ENCODE measurements at regions not wholly inside any gene's neighbourhood (a gene's known extent, or its start where the extent isn't known, plus 50 kb on each side); places are given as distances from the start of the nearest gene placed in this dataset.

DNA sequence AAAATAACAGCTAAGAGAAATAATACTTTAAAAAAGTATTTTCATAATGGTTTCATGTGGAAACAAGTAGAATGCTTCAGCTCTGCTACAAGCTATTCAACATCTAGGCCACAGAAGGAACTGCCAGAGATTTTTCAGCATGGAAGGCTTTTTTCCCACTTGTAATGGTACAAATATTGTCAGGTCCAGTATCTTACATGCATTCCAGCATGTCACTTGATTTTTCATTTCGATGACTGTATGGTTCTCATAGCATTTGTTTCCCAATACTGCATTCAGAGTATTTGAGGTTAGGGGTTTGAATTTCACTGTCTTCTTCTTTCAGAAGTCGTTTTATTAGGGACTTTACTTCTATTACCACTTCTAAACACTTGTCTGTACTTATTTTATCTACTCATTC, 1701.5 kb upstream of the FLRT2 start:
- ChIA-PET CTCF (no interaction called here), POLR2A (no interaction called here)
- Histone ChIP-seq H3K4me3 (no peak overlapping the region), H3K27ac (no peak overlapping the region), H3K4me1 (no peaks in the 10 kb centered on the region), H3K9me3 (no peaks in the 10 kb centered on the region), H3K4me2 (no peak overlapping the region)
- FAIRE-seq = no peak
- no peak for DNase-seq (ENCODE audit: low read depth in 1 of 2, low spot score in 1 of 2)
- no peak for ATAC-seq
- TF ChIP-seq ZC3H11A (IDR thresholded peaks at IDR 0.05) (no peak), CBX8 (IDR thresholded peaks at IDR 0.05) (no peak), EP300 (IDR thresholded peaks at IDR 0.05) (no peak), CEBPB (IDR thresholded peaks at IDR 0.05) (no peak), HEYL (CRISPR knock-in tag; IDR thresholded peaks at IDR 0.05) (no peak), POLR2A (IDR thresholded peaks at IDR 0.05; ENCODE audit: low read length) (no peak), ZNF302 (CRISPR knock-in tag; IDR thresholded peaks at IDR 0.05) (no peak), HDAC2 (IDR thresholded peaks at IDR 0.05) (no peak), RAD21 (conservative IDR thresholded peaks at IDR 0.05 in 1 of 2, IDR thresholded peaks at IDR 0.05 in 1 of 2) (no peak), JUN (IDR thresholded peaks at IDR 0.05) (no peak), HOXB5 (CRISPR knock-in tag; IDR thresholded peaks at IDR 0.05) (no peak), EHF (CRISPR knock-in tag; IDR thresholded peaks at IDR 0.05) (no peak), ESRRA (IDR thresholded peaks at IDR 0.05; ENCODE audit: borderline replicate concordance, low read length) (no peak), RNF2 (IDR thresholded peaks at IDR 0.05; ENCODE audit: borderline replicate concordance, low read depth) (no peak), PHF8 (IDR thresholded peaks at IDR 0.05; ENCODE audit: borderline replicate concordance, low read depth) (no peak)
- TF ChIP-seq, protein P1, sequence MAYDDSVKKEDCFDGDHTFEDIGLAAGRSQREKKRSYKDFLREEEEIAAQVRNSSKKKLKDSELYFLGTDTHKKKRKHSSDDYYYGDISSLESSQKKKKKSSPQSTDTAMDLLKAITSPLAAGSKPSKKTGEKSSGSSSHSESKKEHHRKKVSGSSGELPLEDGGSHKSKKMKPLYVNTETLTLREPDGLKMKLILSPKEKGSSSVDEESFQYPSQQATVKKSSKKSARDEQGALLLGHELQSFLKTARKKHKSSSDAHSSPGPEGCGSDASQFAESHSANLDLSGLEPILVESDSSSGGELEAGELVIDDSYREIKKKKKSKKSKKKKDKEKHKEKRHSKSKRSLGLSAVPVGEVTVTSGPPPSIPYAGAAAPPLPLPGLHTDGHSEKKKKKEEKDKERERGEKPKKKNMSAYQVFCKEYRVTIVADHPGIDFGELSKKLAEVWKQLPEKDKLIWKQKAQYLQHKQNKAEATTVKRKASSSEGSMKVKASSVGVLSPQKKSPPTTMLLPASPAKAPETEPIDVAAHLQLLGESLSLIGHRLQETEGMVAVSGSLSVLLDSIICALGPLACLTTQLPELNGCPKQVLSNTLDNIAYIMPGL (CRISPR knock-in tag; IDR thresholded peaks at IDR 0.05; ENCODE audit: borderline replicate concordance) = no peak
- TF ChIP-seq, protein P2, sequence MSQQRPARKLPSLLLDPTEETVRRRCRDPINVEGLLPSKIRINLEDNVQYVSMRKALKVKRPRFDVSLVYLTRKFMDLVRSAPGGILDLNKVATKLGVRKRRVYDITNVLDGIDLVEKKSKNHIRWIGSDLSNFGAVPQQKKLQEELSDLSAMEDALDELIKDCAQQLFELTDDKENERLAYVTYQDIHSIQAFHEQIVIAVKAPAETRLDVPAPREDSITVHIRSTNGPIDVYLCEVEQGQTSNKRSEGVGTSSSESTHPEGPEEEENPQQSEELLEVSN (IDR thresholded peaks at IDR 0.05; ENCODE audit: borderline replicate concordance, low read depth) = no peak
- TF ChIP-seq, protein P3, sequence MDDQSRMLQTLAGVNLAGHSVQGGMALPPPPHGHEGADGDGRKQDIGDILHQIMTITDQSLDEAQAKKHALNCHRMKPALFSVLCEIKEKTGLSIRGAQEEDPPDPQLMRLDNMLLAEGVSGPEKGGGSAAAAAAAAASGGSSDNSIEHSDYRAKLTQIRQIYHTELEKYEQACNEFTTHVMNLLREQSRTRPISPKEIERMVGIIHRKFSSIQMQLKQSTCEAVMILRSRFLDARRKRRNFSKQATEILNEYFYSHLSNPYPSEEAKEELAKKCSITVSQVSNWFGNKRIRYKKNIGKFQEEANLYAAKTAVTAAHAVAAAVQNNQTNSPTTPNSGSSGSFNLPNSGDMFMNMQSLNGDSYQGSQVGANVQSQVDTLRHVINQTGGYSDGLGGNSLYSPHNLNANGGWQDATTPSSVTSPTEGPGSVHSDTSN (IDR thresholded peaks at IDR 0.05) = no peak
- TF ChIP-seq, protein P4, sequence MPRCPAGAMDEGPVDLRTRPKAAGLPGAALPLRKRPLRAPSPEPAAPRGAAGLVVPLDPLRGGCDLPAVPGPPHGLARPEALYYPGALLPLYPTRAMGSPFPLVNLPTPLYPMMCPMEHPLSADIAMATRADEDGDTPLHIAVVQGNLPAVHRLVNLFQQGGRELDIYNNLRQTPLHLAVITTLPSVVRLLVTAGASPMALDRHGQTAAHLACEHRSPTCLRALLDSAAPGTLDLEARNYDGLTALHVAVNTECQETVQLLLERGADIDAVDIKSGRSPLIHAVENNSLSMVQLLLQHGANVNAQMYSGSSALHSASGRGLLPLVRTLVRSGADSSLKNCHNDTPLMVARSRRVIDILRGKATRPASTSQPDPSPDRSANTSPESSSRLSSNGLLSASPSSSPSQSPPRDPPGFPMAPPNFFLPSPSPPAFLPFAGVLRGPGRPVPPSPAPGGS (IDR thresholded peaks at IDR 0.05) = no peak
- WGBS (ENCODE audit: missing lambda C conversion rate) = 0% methylated on average over 2 of the region's 2 CpGs

DNA sequence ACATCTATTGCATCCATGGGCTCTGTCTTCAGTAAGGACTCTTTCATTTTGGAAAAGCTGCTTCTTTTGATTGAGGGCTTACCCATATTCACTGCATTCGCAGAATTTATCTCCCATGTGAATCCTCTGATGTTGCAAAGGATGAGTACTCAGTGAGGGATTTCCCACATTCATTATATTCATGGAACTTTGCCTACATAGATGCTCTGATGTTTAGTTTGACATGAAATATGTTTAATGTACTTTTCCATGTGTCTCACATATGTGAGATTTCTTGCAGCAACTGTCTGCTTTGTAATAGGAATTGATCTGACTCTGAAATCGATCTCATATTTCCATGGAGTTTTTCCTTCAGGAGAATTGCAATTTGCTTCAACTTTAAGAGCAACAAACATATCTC, 1699.6 kb upstream of the FLRT2 start:
- DNase-seq (ENCODE audit: low read depth in 1 of 2, low spot score in 1 of 2) (no peak), ATAC-seq (no peak), FAIRE-seq (no peak)
- CTCF ChIA-PET = no interaction called here
- no peaks in the 10 kb centered on the region for H3K9me3 ChIP-seq
- POLR2A ChIA-PET = no interaction called here
- H3K4me1 ChIP-seq = no peaks in the 10 kb centered on the region
- H3K27ac ChIP-seq = no peak overlapping the region
- TF ChIP-seq, protein P4 (IDR thresholded peaks at IDR 0.05) = no peak
- TF ChIP-seq, protein P5, sequence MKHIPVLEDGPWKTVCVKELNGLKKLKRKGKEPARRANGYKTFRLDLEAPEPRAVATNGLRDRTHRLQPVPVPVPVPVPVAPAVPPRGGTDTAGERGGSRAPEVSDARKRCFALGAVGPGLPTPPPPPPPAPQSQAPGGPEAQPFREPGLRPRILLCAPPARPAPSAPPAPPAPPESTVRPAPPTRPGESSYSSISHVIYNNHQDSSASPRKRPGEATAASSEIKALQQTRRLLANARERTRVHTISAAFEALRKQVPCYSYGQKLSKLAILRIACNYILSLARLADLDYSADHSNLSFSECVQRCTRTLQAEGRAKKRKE (CRISPR knock-in tag; IDR thresholded peaks at IDR 0.05; ENCODE audit: low read depth) = no peak
- TF ChIP-seq, protein P6, sequence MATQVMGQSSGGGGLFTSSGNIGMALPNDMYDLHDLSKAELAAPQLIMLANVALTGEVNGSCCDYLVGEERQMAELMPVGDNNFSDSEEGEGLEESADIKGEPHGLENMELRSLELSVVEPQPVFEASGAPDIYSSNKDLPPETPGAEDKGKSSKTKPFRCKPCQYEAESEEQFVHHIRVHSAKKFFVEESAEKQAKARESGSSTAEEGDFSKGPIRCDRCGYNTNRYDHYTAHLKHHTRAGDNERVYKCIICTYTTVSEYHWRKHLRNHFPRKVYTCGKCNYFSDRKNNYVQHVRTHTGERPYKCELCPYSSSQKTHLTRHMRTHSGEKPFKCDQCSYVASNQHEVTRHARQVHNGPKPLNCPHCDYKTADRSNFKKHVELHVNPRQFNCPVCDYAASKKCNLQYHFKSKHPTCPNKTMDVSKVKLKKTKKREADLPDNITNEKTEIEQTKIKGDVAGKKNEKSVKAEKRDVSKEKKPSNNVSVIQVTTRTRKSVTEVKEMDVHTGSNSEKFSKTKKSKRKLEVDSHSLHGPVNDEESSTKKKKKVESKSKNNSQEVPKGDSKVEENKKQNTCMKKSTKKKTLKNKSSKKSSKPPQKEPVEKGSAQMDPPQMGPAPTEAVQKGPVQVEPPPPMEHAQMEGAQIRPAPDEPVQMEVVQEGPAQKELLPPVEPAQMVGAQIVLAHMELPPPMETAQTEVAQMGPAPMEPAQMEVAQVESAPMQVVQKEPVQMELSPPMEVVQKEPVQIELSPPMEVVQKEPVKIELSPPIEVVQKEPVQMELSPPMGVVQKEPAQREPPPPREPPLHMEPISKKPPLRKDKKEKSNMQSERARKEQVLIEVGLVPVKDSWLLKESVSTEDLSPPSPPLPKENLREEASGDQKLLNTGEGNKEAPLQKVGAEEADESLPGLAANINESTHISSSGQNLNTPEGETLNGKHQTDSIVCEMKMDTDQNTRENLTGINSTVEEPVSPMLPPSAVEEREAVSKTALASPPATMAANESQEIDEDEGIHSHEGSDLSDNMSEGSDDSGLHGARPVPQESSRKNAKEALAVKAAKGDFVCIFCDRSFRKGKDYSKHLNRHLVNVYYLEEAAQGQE (IDR thresholded peaks at IDR 0.05) = no peak
- TF ChIP-seq, protein P7, sequence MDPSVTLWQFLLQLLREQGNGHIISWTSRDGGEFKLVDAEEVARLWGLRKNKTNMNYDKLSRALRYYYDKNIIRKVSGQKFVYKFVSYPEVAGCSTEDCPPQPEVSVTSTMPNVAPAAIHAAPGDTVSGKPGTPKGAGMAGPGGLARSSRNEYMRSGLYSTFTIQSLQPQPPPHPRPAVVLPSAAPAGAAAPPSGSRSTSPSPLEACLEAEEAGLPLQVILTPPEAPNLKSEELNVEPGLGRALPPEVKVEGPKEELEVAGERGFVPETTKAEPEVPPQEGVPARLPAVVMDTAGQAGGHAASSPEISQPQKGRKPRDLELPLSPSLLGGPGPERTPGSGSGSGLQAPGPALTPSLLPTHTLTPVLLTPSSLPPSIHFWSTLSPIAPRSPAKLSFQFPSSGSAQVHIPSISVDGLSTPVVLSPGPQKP (IDR thresholded peaks at IDR 0.05; ENCODE audit: low read depth, low read length) = no peak
- TF ChIP-seq PHF8 (IDR thresholded peaks at IDR 0.05; ENCODE audit: borderline replicate concordance, low read depth) (no peak), NR3C1 (IDR thresholded peaks at IDR 0.05) (no peak), ZSCAN20 (CRISPR knock-in tag; IDR thresholded peaks at IDR 0.05) (no peak), ESRRA (IDR thresholded peaks at IDR 0.05; ENCODE audit: borderline replicate concordance, low read length) (no peak)
- 3% methylated on average over 2 of the region's 2 CpGs for whole genome bisulfite sequencing (ENCODE audit: missing lambda C conversion rate)
- no peak overlapping the region for H3K4me2 ChIP-seq
- no peak overlapping the region for H3K4me3 ChIP-seq
